Heart left ventricle (tissue), 16 donors: ENCODE measurements at regions not wholly inside any gene's neighbourhood (a gene's known extent, or its start where the extent isn't known, plus 50 kb on each side); places are given as distances from the start of the nearest gene placed in this dataset.

Experiments
- ATAC-seq, 4 donors: fragments of 200-7000 bp; cut with Tn5 transposase; one replicate each; pipeline ENCODE4 v1.9.1; 2020 to 2022; ENCODE audit warnings: moderate library complexity in 4 of 4, mild to moderate bottlenecking in 3 of 4, moderate number of reproducible peaks in 1 of 4
- DNase-seq, 5 donors: peaks; one replicate each; pipeline ENCODE4 v3.0.0-alpha.2; 2020
- H3K27ac ChIP-seq, 12 donors: fragments of 200-600 bp; sonication (generic) in 4 of 12; one replicate each; pipeline versions ENCODE4 v1.5.0 to v1.8.0; 2016 to 2022; ENCODE audit warnings: mild to moderate bottlenecking in 2 of 12
- H3K27me3 ChIP-seq, 9 donors: fragments of 200-600 bp; sonication (generic) in 2 of 9; one replicate each; pipeline versions ENCODE4 v1.5.1 to v1.8.0; 2016 to 2022; ENCODE audit warnings: mild to moderate bottlenecking in 3 of 9
- H3K36me3 ChIP-seq, 9 donors: fragments of 200-600 bp; sonication (generic) in 2 of 9; one replicate each; pipeline versions ENCODE4 v1.5.0 to v1.8.0; 2018 to 2022; ENCODE audit warnings: mild to moderate bottlenecking in 2 of 9
- H3K4me1 ChIP-seq, 12 donors: fragments of 200-600 bp; sonication (generic) in 4 of 12; one replicate each; pipeline versions ENCODE4 v1.5.0 to v1.8.0; 2016 to 2022; ENCODE audit warnings: mild to moderate bottlenecking in 3 of 12
- H3K4me3 ChIP-seq, 12 donors: fragments of 200-600 bp; sonication (generic) in 4 of 12; one replicate each; pipeline versions ENCODE4 v1.5.0 to v1.8.0; 2017 to 2022; ENCODE audit warnings: mild to moderate bottlenecking in 9 of 12, moderate library complexity in 4 of 12
- H3K9me3 ChIP-seq, 12 donors: fragments of 200-600 bp; sonication (generic) in 4 of 12; one replicate each; pipeline versions ENCODE4 v1.5.0 to v1.8.0; 2016 to 2022; ENCODE audit warnings: mild to moderate bottlenecking in 1 of 12
- POLR2A ChIP-seq, 2 donors: fragments of 450-650 bp; IDR thresholded peaks; one replicate each; pipeline ENCODE4 v1.6.1; 2017; ENCODE audit warnings: antibody characterized with exemption in 2 of 2, mild to moderate bottlenecking in 2 of 2, moderate library complexity in 2 of 2
- WGBS, 4 donors: extraction: QIAGEN DNeasy Blood & Tissue Kit in 2 of 4; methylation state at CpG; one replicate each; pipeline versions ENCODE4 v1.1.5 to v1.1.7; 2013 to 2018; 5-methylcytosine and 5-hydroxymethylcytosine counted together
- intact Hi-C, 10 donors: fragments of 100-400 bp; cut with DNase I; formaldehyde crosslinking; loops; one replicate each; pipeline versions ENCODE4 v1.11.1 to v1.14.2; 2022
- TF ChIP-seq, protein P1 (sequence below), 12 donors: fragments of 200-600 bp; sonication (generic) in 4 of 12; IDR thresholded peaks; one replicate each; pipeline versions ENCODE4 v1.5.0 to v1.8.0; 2018 to 2022; ENCODE audit warnings: antibody characterized with exemption in 12 of 12, mild to moderate bottlenecking in 5 of 12
- donor health status: ischemic (EF 13 %, LVEDD 7.1; RV severe dilation, severe dysfunction).
- donor health status: healthy with polysubstance abuse.
- donor health status: DM: no; HTN: yes; CAD: no.
- donor health status: DM: no; HTN: no; CAD: no.
- donor health status: ischemic (EF 25% LVEDD 6.9; RV normal size, moderate dysfunction).
- donor health status: ischemic (EF 25% LVEDD 5.7; RV mildly dilated, moderate dysfunction).
- donor health status: healthy.
- donor health status: DM: yes; HTN: yes; CAD: no.
- donor health status: ischemic (EF 35%, LVEDD 5.7; RV mildly dilated, moderate dysfunction).
- donor health status: nonischemic (EF 11% LVEDD 7.7; RV severe dilation, severe dysfunction).
- donor health status: DM: yes; HTN: yes; CAD: no.
- donor health status: PGD.
- donor health status: ischemic (EF 29% LVEDD 5.4; RV normal size, mild dysfunction).
- donor health status: nonischemic (EF 23%, LVEDD 6.1; RV moderate dilation, normal function).

- no peaks in the 10 kb centered on the region for H3K27me3 ChIP-seq
- intact Hi-C loops: no loop called here
- H3K9me3 ChIP-seq: peaks cover 0 to 4% (median 0%) of the 10 kb centered on the region in 12 donors
- ATAC-seq: peak in 3 of 4 donors; percentile 45 to 72 (median 68)
- no peak for DNase-seq
- H3K36me3 ChIP-seq: no peaks in the 10 kb centered on the region
- WGBS, 4 donors: 59 to 75% (median 61%) methylated on average over 5 of the region's 5 CpGs
- H3K4me3 ChIP-seq: no peak overlapping the region
- peak overlapping the region in 7 of 12 donors; percentile 0 to 42 (median 18) for H3K27ac ChIP-seq
- peaks cover 0 to 13% (median 0%) of the 10 kb centered on the region in 12 donors for H3K4me1 ChIP-seq
- TF ChIP-seq, protein P1, sequence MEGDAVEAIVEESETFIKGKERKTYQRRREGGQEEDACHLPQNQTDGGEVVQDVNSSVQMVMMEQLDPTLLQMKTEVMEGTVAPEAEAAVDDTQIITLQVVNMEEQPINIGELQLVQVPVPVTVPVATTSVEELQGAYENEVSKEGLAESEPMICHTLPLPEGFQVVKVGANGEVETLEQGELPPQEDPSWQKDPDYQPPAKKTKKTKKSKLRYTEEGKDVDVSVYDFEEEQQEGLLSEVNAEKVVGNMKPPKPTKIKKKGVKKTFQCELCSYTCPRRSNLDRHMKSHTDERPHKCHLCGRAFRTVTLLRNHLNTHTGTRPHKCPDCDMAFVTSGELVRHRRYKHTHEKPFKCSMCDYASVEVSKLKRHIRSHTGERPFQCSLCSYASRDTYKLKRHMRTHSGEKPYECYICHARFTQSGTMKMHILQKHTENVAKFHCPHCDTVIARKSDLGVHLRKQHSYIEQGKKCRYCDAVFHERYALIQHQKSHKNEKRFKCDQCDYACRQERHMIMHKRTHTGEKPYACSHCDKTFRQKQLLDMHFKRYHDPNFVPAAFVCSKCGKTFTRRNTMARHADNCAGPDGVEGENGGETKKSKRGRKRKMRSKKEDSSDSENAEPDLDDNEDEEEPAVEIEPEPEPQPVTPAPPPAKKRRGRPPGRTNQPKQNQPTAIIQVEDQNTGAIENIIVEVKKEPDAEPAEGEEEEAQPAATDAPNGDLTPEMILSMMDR (IDR thresholded peaks at IDR 0.05): peak in 1 of 12 donors; percentile 13
- TF ChIP-seq POLR2A (IDR thresholded peaks at IDR 0.05): no peak
Measured at GRCh38 chr3:31265646-31266428, 266.9 kb upstream of the STT3B start.

DNA sequence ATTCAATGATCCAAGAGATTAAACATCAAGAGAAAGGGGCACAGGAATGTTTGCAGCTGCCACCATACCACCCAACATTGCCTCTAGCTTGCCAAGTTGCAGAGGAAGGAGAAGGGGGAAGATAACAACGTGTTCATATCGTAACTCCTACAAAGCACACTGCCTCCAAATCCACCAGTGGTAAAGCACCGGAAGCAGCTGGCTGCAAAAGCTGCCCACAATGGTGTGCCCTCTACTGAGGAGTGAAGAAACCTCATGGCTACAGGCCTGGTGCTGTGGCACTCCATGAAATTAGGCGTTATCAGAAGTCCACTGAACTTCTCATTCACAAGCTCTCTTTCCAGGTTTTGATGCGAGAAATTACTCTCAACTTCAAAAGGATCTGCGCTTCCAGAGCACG is 263.9 kb upstream of the STT3B start:
- 83 to 91% (median 88%) methylated on average over 7 of the region's 7 CpGs for WGBS, 4 donors

GRCh38 chr3:31270010-31270409 is 262.7 kb upstream of the STT3B start:
- DNase-seq (no peak), ATAC-seq (no peak)
- Histone ChIP-seq H3K27me3 (no peaks in the 10 kb centered on the region), H3K27ac (no peak overlapping the region), H3K4me1 (peaks cover 0 to 13% (median 0%) of the 10 kb centered on the region in 12 donors), H3K36me3 (no peaks in the 10 kb centered on the region), H3K9me3 (no peaks in the 10 kb centered on the region), H3K4me3 (no peak overlapping the region)
- TF ChIP-seq POLR2A (IDR thresholded peaks at IDR 0.05): no peak
- TF ChIP-seq, protein P1 (IDR thresholded peaks at IDR 0.05): no peak
- intact Hi-C loops: no loop called here

More for the DNA sequence above, 263.9 kb upstream of the STT3B start:
- Histone ChIP-seq H3K4me3 (no peak overlapping the region), H3K36me3 (no peaks in the 10 kb centered on the region), H3K27me3 (no peaks in the 10 kb centered on the region), H3K27ac (no peak overlapping the region), H3K9me3 (no peaks in the 10 kb centered on the region), H3K4me1 (peaks cover 0 to 13% (median 0%) of the 10 kb centered on the region in 12 donors)
- peak in 1 of 4 donors; percentile 55 for ATAC-seq
- DNase-seq: no peak
- intact Hi-C loops: no loop called here
- no peak for TF ChIP-seq POLR2A (IDR thresholded peaks at IDR 0.05)
- TF ChIP-seq, protein P1 (IDR thresholded peaks at IDR 0.05): no peak

DNA sequence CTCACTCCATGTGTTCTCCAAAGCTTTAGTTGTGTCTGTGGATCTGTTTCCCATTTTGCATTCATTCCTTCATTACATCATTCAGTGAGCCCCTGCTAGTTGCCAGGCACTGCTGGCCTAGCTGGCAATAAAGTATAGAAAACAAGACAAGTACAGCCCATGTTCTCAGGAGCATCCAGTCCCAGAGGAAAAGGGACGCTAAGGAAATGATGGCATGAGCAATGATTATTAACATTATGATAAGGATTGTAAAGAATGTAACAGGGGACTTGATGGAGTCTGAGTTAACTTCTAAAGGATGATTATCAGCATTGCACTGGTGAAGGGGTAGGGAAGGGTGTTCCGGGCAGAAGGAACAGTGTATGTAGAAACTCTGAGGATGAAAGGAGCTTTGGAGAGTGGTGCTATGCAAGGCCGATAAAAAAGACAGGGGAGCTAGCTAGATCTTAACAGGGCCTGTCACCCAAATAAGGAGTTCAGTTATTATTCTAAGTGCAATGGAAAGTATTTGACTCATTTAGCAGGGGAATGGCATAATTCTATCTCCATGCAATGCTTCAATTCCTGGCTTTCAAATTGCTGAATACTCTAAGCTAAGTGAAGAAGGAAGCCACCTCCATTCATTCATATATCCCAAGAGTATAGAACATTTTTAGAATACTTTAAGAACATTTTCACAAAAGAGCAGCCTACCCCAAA is 258.2 kb upstream of the STT3B start:
- Histone ChIP-seq H3K27me3 (no peaks in the 10 kb centered on the region), H3K4me3 (no peak overlapping the region), H3K9me3 (no peaks in the 10 kb centered on the region), H3K27ac (peak overlapping the region in 1 of 12 donors; percentile 33), H3K4me1 (peaks cover 0 to 23% (median 0%) of the 10 kb centered on the region in 12 donors), H3K36me3 (no peaks in the 10 kb centered on the region)
- WGBS, 4 donors: 75 to 87% (median 77%) methylated on average over 3 of the region's 3 CpGs
- intact Hi-C loops: no loop called here
- ATAC-seq: peak in 2 of 4 donors; percentile 18 to 36
- TF ChIP-seq, protein P1 (IDR thresholded peaks at IDR 0.05): no peak
- no peak for TF ChIP-seq POLR2A (IDR thresholded peaks at IDR 0.05)
- DNase-seq: no peak
